ENCODE measurements at regions not wholly inside any gene's neighbourhood (a gene's known extent, or its start where the extent isn't known, plus 50 kb on each side); places are given as distances from the start of the nearest gene placed in this dataset.

GRCh38 chr22:49139492-49140151, 688.1 kb downstream of the BRD1 start:
- no peak for DNase-seq (ENCODE audit: low read depth)

- DNase-seq (ENCODE audit: low read depth) = no peak
These were observed 689.4 kb downstream of the BRD1 start for GRCh38 chr22:49138250-49138790.

- no peak for DNase-seq (ENCODE audit: low read depth)
These were observed 690.4 kb downstream of the BRD1 start for GRCh38 chr22:49137206-49137840.

GRCh38 chr22:49136816-49137180, 690.9 kb downstream of the BRD1 start:
- no peak for DNase-seq (ENCODE audit: low read depth)

GRCh38 chr22:49136041-49136815, 691.4 kb downstream of the BRD1 start:
- no peak for DNase-seq (ENCODE audit: low read depth)

- DNase-seq (ENCODE audit: low read depth) = no peak
These were observed 693.6 kb downstream of the BRD1 start for GRCh38 chr22:49134076-49134475.

GRCh38 chr22:49133541-49133940, 694.1 kb downstream of the BRD1 start:
- DNase-seq (ENCODE audit: low read depth) = no peak

GRCh38 chr22:49132009-49132408, 695.7 kb downstream of the BRD1 start:
- DNase-seq (ENCODE audit: low read depth) = no peak

- no peak for DNase-seq (ENCODE audit: low read depth)
These were observed 697.9 kb downstream of the BRD1 start for GRCh38 chr22:49129736-49130135.

- no peak for DNase-seq (ENCODE audit: low read depth)
These were observed 698.8 kb downstream of the BRD1 start for GRCh38 chr22:49128874-49129273.

GRCh38 chr22:49124608-49125007, 703.1 kb downstream of the BRD1 start:
- DNase-seq (ENCODE audit: low read depth) = no peak

GRCh38 chr22:49123621-49124192, 704.0 kb downstream of the BRD1 start:
- DNase-seq (ENCODE audit: low read depth) = no peak

GRCh38 chr22:49119551-49119952, 708.1 kb downstream of the BRD1 start:
- no peak for DNase-seq (ENCODE audit: low read depth)

- no peak for DNase-seq (ENCODE audit: low read depth)
These were observed 709.6 kb downstream of the BRD1 start for GRCh38 chr22:49118065-49118464.

GRCh38 chr22:49117486-49117885, 710.2 kb downstream of the BRD1 start:
- DNase-seq (ENCODE audit: low read depth) = no peak

GRCh38 chr22:49116486-49117120, 711.1 kb downstream of the BRD1 start:
- no peak for DNase-seq (ENCODE audit: low read depth)

GRCh38 chr22:49116021-49116420, 711.7 kb downstream of the BRD1 start:
- DNase-seq (ENCODE audit: low read depth) = no peak

GRCh38 chr22:49115197-49115596, 712.5 kb downstream of the BRD1 start:
- no peak for DNase-seq (ENCODE audit: low read depth)

- no peak for DNase-seq (ENCODE audit: low read depth)
These were observed 713.9 kb downstream of the BRD1 start for GRCh38 chr22:49113758-49114157.

GRCh38 chr22:49112661-49113626, 714.7 kb downstream of the BRD1 start:
- no peak for DNase-seq (ENCODE audit: low read depth)

- no peak for DNase-seq (ENCODE audit: low read depth)
These were observed 715.5 kb downstream of the BRD1 start for GRCh38 chr22:49112176-49112575.

Measured in non-pigmented ciliary epithelial cell (primary cell).